ENCODE measurements at regions not wholly inside any gene's neighbourhood (a gene's known extent, or its start where the extent isn't known, plus 50 kb on each side); places are given as distances from the start of the nearest gene placed in this dataset.

DNA sequence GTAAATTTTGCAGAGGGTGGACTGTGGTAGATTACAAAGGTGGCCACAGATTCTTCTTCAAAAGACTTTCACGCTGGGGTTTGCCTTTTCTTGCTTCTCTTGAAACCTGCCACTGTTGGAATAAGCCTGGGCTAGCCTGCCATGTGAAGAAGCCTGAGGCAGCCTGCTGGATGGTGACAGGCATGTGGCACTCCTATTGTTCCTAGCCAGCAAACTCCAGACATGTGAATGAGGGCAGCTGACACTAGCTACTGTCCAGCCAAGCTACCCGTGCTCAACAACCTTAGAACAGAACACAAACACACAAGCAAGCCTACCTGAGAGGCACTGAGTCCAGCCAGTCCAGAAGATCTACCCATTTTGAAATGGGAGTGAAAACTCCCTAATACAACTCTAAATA lies 322.7 kb upstream of the LARGE1 start:
- no peak for DNase-seq (ENCODE audit: extremely low spot score, unreplicated experiment)
- H3K27me3 Mint-ChIP-seq: no peaks in the 10 kb centered on the region
- no peaks in the 10 kb centered on the region for H3K4me1 Mint-ChIP-seq (ENCODE audit: unreplicated experiment)
- TF ChIP-seq, protein P1, sequence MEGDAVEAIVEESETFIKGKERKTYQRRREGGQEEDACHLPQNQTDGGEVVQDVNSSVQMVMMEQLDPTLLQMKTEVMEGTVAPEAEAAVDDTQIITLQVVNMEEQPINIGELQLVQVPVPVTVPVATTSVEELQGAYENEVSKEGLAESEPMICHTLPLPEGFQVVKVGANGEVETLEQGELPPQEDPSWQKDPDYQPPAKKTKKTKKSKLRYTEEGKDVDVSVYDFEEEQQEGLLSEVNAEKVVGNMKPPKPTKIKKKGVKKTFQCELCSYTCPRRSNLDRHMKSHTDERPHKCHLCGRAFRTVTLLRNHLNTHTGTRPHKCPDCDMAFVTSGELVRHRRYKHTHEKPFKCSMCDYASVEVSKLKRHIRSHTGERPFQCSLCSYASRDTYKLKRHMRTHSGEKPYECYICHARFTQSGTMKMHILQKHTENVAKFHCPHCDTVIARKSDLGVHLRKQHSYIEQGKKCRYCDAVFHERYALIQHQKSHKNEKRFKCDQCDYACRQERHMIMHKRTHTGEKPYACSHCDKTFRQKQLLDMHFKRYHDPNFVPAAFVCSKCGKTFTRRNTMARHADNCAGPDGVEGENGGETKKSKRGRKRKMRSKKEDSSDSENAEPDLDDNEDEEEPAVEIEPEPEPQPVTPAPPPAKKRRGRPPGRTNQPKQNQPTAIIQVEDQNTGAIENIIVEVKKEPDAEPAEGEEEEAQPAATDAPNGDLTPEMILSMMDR (conservative IDR thresholded peaks at IDR 0.05): no peak
- H3K4me3 Mint-ChIP-seq: no peak overlapping the region
- no peaks in the 10 kb centered on the region for H3K9me3 Mint-ChIP-seq
- H3K36me3 Mint-ChIP-seq: no peaks in the 10 kb centered on the region
- no peak overlapping the region for H3K27ac Mint-ChIP-seq

DNA sequence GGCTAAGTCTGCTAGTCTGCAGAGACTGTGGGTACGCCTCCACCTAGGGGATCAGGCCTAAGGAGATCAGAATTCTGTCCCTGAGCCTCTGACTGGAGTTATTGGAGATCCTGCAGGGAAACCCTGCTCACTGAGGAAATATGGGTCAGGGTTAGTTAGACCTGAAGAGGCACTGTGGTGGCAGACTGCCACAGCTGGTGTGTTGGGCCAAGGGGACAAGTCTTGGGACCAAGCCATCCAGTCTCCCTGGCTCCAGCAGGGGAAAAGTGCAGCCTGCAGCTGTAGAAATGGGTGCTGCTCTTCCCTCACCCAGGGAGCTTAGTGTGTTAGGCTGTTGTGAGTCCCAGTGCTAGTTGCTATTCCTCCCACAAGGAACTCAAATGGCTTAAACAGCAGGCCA lies 334.8 kb upstream of the LARGE1 start:
- Mint-ChIP-seq H3K4me1 (ENCODE audit: unreplicated experiment) (no peaks in the 10 kb centered on the region), H3K27ac (no peak overlapping the region), H3K36me3 (no peaks in the 10 kb centered on the region), H3K9me3 (no peaks in the 10 kb centered on the region), H3K4me3 (no peak overlapping the region), H3K27me3 (no peaks in the 10 kb centered on the region)
- TF ChIP-seq, protein P1 (conservative IDR thresholded peaks at IDR 0.05): no peak
- no peak for DNase-seq (ENCODE audit: extremely low spot score, unreplicated experiment)

DNA sequence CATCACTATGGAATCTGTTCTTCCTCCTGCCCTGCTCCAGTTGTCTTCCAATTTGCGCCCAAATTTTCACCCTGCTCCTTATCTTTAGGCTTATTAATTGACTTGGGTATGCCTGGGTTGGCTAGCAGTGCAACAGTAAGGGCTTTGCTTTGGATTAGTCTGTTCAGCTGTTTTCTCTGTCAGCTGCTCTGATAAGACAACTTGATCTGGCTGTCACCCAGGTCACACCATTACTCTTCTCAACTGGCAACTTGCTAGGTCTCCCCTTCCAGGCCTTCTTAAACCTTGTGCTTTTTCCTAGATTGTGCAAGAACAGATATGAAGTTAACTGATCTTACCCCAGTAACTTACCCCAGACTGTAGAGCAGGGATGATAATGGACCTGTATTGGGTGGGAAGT lies 357.8 kb upstream of the LARGE1 start:
- H3K4me1 Mint-ChIP-seq (ENCODE audit: unreplicated experiment): peaks cover 3% of the 10 kb centered on the region
- no peak for DNase-seq (ENCODE audit: extremely low spot score, unreplicated experiment)
- H3K27me3 Mint-ChIP-seq: no peaks in the 10 kb centered on the region
- no peak overlapping the region for H3K4me3 Mint-ChIP-seq
- H3K36me3 Mint-ChIP-seq: no peaks in the 10 kb centered on the region
- H3K27ac Mint-ChIP-seq: no peak overlapping the region
- peaks cover 5% of the 10 kb centered on the region for H3K9me3 Mint-ChIP-seq
- TF ChIP-seq, protein P1 (conservative IDR thresholded peaks at IDR 0.05): no peak

DNA sequence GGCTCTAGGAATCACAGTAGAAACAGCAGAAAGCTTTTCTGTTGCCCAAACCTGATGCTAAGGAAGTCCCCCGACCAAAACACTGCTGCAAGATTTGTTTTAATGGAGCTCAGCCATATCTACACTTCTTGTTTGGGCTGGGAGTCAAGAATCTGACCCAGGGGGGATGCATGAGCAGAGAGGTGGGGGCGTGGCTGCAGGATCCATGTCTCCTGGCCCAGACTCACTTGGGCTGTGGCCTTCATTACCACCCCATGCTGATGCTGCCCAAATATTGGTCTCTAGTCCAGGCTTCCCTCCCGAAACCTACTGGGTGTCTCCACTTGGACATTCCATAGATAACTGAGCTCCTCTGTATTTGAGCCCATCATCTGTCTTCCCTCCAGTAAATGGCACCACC lies 361.5 kb upstream of the LARGE1 start:
- no peak for DNase-seq (ENCODE audit: extremely low spot score, unreplicated experiment)
- H3K4me3 Mint-ChIP-seq: no peak overlapping the region
- TF ChIP-seq, protein P1 (conservative IDR thresholded peaks at IDR 0.05): no peak
- H3K27me3 Mint-ChIP-seq: peaks cover 8% of the 10 kb centered on the region
- peaks cover 5% of the 10 kb centered on the region for H3K9me3 Mint-ChIP-seq
- no peak overlapping the region for H3K27ac Mint-ChIP-seq
- peaks cover 3% of the 10 kb centered on the region for H3K4me1 Mint-ChIP-seq (ENCODE audit: unreplicated experiment)
- no peaks in the 10 kb centered on the region for H3K36me3 Mint-ChIP-seq

DNA sequence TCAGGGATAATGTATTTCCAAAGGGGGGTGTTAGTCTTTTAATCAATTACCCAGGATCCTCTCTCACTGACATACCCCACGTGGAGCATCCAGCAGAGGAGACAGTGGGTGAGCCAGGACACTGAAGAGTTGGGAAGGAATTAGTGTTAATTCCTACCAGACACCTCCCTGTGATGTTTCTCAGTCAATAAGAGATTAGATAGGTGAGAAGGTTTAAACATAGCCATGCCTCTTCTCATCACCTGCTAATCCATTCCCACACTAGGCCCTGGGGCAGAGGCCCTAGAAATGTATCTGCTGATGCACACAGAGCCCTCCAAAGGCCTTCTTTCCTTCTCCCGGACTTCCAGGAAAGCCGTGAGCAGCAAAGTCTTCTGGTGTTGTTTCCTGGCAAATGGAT lies 363.6 kb upstream of the LARGE1 start:
- Mint-ChIP-seq H3K9me3 (peaks cover 5% of the 10 kb centered on the region), H3K4me1 (ENCODE audit: unreplicated experiment) (peaks cover 3% of the 10 kb centered on the region), H3K36me3 (no peaks in the 10 kb centered on the region)

More for the DNA sequence above, 363.6 kb upstream of the LARGE1 start:
- Mint-ChIP-seq H3K27me3 (peaks cover 8% of the 10 kb centered on the region), H3K4me3 (no peak overlapping the region), H3K27ac (no peak overlapping the region)
- no peak for DNase-seq (ENCODE audit: extremely low spot score, unreplicated experiment)
- TF ChIP-seq, protein P1 (conservative IDR thresholded peaks at IDR 0.05): no peak
